ENCODE measurements at regions not wholly inside any gene's neighbourhood (a gene's known extent, or its start where the extent isn't known, plus 50 kb on each side); places are given as distances from the start of the nearest gene placed in this dataset.

DNA sequence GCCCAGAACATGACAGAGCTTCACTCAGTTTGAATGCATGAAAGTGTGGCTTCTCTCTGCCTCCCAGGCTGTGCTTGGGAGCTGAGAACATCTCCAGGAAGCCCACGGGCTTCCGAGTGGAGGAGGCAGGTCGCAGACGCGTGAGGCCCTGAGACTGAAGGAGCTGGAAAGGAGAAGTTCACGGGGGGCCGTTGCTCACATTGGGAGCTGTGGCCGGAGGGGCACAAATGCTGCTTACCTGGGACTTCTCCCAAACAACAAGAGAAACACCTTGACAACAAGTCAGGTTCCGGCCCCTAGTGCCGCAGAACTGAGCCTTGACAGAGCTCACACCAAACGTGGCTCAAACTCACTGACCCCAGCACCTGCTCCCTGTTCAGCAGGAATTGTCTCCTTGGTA, 207.0 kb downstream of the BRD1 start:
- no peak for DNase-seq

GRCh38 chr22:49620003-49620556, 207.6 kb downstream of the BRD1 start:
- no peak for DNase-seq

DNA sequence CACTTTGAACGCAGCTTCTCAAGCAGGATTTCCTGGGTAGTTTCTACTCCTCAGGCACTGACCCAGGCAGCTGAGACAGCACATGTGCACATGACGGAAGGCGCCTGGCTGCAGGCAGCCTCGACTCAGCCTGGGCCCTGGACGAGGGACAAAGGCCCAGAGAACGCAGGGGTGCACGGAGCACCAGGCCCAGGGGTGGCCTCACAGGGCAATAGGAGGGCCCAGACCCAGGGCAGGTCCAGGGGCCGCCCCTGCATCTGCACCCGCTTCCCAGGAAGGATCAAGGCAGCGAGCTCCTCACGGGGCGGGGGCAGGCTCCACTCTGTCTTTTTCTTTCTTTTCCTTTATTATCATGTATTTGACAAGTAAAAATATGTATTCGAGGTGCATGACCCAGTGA, 208.4 kb downstream of the BRD1 start:
- no peak for DNase-seq

GRCh38 chr22:49618677-49618953, 209.1 kb downstream of the BRD1 start:
- no peak for DNase-seq

GRCh38 chr22:49617866-49618676, 209.6 kb downstream of the BRD1 start:
- no peak for DNase-seq

DNA sequence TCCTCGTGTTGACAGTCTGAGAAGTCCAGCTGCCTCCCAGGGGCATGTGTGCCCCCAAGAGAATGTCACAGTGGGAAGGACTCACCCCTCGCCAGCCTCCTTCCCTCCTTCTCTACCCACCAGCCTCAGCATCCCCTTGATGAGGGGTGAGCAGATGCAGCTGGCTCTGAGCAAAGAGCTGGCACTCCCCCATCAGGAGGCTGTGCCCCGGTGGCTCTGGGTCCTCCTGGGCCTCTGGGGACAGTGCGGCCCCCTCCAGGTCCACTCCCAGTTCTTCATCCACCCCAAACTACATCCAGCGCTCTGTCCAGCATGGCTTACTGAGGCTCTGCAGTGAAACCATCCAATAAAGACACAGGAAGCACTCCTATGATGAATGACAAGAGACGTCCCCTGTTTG, 210.4 kb downstream of the BRD1 start:
- DNase-seq, result no peak

- DNase-seq, result no peak
Measured at GRCh38 chr22:49616356-49617231, 211.1 kb downstream of the BRD1 start.

GRCh38 chr22:49614966-49615965, 212.4 kb downstream of the BRD1 start:
- no peak for DNase-seq

DNA sequence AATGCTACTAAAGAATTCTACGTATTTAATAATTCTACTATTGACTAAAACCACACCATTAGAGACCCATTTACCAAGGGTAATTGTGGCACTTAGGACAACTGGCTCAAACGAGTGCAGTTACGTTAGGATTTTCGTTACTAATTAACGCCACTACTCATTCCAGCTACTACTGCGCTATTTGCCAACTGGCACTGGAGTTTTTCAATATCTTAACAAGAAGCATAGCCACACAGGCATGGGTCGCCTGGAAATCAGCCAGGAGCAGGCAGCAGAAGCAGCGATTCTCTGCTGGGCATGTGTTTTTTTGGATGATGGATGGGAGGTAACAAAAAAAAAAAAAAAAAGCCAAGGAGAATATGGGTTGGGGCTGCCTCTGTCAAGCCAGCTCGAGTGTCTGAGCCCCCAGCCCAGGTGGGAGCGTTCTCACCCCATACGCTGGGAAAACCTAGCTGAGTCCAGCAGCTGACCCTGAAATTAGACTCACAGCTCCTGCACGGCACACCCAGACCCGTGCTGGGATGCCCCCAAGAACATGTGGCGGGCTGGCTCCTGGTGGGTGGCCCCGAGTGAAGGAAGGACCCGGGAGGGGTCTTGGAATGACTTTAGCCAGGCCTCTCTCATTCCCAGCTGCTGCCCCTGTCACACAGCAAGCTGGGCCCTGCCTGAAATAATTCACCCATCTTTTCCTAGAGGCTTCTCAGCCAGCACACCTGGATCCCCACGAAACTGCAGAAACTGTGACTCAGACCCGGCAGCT, 214.0 kb downstream of the BRD1 start:
- no peak for DNase-seq

DNA sequence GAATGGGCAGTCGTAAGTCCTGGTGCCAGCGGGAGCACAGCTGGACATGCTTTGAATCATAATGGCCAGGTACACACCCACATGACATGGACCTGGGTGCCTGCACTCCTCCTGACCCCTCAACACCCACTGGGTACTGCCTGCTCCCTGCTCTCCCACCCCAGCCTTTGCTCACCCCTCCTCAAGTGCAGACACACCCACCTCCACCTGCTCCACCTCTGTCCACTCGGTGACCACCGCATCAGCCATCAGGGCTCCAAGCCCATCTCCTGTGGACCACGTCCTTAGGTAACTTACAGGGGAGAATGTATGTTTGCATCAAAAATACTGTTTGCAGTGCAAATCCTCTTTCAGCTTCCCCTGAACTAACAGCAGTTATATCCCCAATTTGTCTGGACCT, 214.6 kb downstream of the BRD1 start:
- DNase-seq, result no peak

- no peak for DNase-seq
Measured at GRCh38 chr22:49609207-49609876, 218.3 kb downstream of the BRD1 start.

DNA sequence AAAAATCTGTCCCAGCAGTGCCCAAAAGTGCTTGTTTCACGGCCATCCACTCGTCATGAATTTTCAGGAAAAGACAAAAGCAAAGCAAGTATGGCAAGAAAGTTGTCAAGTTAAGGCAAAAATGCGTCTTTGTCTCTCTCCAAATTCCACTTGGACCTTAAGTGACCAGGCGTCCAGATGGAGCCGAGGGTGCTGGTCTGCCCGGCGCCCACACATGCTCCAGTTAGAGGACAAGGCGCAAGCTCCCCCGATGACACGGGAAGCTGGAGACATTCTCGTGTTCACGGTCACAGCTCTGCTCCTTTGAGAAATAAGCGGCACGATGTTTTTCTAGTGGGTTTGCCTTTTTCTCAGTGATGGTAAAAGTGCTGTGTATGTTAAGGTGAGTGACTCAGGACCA, 219.0 kb downstream of the BRD1 start:
- DNase-seq, result no peak

GRCh38 chr22:49608228-49608627, 219.4 kb downstream of the BRD1 start:
- DNase-seq, result no peak

GRCh38 chr22:49607821-49608220, 219.9 kb downstream of the BRD1 start:
- DNase-seq, result no peak

DNA sequence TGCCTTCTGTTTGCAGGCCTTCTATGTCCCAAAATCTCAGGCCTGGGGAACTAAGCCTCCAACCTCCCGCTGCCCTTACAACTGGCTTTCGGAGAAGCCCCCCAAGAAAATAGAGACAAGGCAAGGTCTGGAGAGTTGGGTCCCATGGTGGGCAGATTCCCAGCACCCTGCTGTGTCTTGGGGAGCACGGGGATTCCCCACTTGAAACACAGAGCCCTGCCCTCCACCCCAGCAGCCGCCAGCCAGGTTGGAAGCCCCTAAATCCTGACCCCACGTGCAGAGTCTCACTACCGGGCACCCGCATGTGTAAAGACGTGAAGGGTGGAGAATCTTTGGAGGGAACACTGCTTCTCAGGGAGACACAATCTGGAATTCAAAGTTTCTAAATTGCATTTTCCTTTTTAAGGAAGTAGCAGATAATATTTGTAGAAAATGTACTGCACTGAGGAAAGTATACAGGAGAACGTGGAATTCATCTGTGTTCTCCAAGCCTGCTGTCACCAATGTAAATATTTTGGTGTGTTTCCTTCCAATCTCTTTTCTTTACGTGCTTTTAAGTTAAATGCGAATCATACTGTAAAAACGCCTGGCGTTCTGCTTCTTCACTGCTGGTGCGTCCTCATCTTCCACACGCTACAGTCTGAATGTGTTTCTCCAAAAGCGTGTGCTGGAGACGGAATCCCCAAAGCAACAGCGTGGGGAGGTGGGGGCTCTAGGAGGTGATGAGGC, 220.9 kb downstream of the BRD1 start:
- no peak for DNase-seq

- DNase-seq, result no peak
Measured at GRCh38 chr22:49604732-49605302, 222.9 kb downstream of the BRD1 start.

GRCh38 chr22:49603016-49603415, 224.7 kb downstream of the BRD1 start:
- no peak for DNase-seq

GRCh38 chr22:49602481-49602880, 225.2 kb downstream of the BRD1 start:
- DNase-seq, result no peak

GRCh38 chr22:49601614-49602321, 225.9 kb downstream of the BRD1 start:
- no peak for DNase-seq

All from SW 1271 (cell line).